ENCODE measurements at regions not wholly inside any gene's neighbourhood (a gene's known extent, or its start where the extent isn't known, plus 50 kb on each side); places are given as distances from the start of the nearest gene placed in this dataset.

DNA sequence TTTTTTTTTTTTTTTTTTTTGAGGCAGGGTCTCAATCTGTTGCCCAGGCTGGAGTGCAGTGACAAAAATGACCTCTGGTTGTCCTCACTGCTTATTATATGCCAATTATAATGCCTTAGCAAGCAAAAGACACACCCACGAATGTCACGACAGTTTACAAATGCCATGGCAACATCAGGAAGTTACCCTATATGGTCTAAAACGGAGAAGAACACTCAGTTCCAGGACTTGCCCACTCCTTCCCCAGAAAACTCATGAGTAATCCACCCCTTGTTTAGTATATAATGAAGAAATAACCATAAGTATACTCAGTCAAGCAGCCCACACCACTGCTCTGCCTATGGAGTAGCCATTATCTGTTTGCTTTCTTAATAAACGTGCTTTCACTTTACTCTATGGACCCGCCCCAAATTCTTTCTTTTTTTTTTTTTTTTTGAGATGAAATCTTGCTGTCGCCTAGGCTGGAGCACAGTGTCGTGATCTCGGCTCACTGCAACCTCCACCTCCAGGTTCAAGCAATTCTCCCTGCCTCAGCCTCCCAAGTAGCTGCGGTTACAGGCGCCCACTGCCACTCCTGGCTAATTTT, 106.2 kb downstream of the SMIM20 start:
- TF ChIP-seq, protein P1, sequence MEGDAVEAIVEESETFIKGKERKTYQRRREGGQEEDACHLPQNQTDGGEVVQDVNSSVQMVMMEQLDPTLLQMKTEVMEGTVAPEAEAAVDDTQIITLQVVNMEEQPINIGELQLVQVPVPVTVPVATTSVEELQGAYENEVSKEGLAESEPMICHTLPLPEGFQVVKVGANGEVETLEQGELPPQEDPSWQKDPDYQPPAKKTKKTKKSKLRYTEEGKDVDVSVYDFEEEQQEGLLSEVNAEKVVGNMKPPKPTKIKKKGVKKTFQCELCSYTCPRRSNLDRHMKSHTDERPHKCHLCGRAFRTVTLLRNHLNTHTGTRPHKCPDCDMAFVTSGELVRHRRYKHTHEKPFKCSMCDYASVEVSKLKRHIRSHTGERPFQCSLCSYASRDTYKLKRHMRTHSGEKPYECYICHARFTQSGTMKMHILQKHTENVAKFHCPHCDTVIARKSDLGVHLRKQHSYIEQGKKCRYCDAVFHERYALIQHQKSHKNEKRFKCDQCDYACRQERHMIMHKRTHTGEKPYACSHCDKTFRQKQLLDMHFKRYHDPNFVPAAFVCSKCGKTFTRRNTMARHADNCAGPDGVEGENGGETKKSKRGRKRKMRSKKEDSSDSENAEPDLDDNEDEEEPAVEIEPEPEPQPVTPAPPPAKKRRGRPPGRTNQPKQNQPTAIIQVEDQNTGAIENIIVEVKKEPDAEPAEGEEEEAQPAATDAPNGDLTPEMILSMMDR (IDR thresholded peaks at IDR 0.05): peak in 2 of 5 experiments; percentile 9 to 11
- no peak for TF ChIP-seq POLR2A (IDR thresholded peaks at IDR 0.05)
- TF ChIP-seq EP300 (IDR thresholded peaks at IDR 0.05): peak; percentile 17 to 75

Measured in tibial nerve (tissue), 4 donors.